ENCODE measurements at regions not wholly inside any gene's neighbourhood (a gene's known extent, or its start where the extent isn't known, plus 50 kb on each side); places are given as distances from the start of the nearest gene placed in this dataset.
"Not testable (repeated sequence)": the region's sequence is repeated elsewhere in the genome, so short reads cannot be mapped to it uniquely, and the experiment has no call there.

DNA sequence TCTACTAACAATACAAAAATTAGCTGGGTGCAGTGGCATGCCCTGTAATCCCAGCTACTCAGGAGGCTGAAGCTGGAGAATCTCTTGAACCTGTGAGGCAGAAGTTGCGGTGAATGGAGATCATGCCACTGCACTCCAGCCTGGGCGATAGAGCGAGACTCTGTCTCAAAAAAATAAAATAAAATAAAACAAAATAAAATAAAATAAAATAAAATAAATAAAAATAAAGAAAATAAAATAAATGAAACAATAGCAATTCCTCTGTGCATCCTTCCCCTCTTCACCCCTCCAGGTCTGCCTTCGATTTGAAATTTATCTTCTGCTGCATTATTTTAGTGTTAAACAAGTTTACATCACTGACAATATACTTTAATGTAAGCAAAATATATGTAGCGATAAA, 63.0 kb upstream of the UXS1 start (continued):
- TF ChIP-seq EZH2 (IDR thresholded peaks at IDR 0.05; ENCODE audit: low read depth, low read length, severe bottlenecking): no peak
- TF ChIP-seq CBX8 (IDR thresholded peaks at IDR 0.05; ENCODE audit: borderline replicate concordance, low read depth, low read length): no peak
- TF ChIP-seq POLR2AphosphoS5 (IDR thresholded peaks at IDR 0.05; ENCODE audit: low read depth, low read length): no peak
- TF ChIP-seq TAF7 (optimal IDR thresholded peaks at IDR 0.05; ENCODE audit: borderline replicate concordance, low read depth, low read length): no peak
- no peak for TF ChIP-seq EP300 (IDR thresholded peaks at IDR 0.05; ENCODE audit: borderline replicate concordance in 1 of 2, low read depth in 2 of 2, low read length in 2 of 2)
- TF ChIP-seq POU5F1 (IDR thresholded peaks at IDR 0.05; ENCODE audit: low read depth, low read length): no peak
- no peak for TF ChIP-seq ASH2L (IDR thresholded peaks at IDR 0.05; ENCODE audit: low read length)

DNA sequence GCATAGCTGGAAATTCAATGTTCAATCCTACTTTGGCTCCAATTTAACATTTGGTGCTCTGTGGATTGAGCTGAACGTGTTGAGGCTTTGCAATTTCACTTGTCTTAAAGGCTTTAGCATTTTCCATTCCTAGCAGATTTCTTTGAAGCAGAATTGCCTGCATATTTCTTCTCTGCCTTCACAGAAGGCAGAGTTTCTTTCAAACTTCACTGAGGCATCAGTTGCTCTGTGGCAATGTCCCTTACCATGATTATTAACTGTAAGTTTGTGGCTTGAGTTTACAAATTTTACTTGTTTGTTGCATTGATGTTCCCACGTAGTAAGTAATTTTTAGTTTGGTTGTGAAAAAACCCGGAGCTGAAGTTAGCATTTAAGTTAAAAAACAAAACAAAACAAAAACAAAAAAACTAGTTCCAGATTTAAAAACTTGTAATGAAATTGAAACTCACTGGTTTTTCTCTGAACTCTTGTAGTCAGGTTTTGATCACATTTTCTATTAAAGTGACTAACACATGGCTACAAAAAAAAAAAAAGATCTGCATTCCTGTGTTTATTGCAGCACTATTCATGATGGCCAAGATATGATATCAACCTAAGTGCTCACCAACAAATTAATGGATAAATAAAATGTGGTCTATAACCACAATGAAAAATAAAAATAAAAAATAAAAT, 55.2 kb upstream of the UXS1 start:
- H3K18ac ChIP-seq (ENCODE audit: extremely low read depth, low read length); H3K79me1 ChIP-seq (ENCODE audit: low read depth, low read length); H4K20me1 ChIP-seq (replicated peaks in 1 of 2; ENCODE audit: control insufficient read depth in 1 of 2, insufficient read depth in 2 of 2, low read length in 2 of 2); DNase-seq (ENCODE audit: low read depth in 1 of 2, low spot score in 2 of 2); H2AK5ac ChIP-seq (ENCODE audit: low read depth, low read length); H3K14ac ChIP-seq (ENCODE audit: insufficient read length); H3K79me2 ChIP-seq (ENCODE audit: control insufficient read depth in 1 of 2, insufficient read depth in 2 of 2, low read length in 2 of 2); FAIRE-seq; H3K4me1 ChIP-seq (replicated peaks in 1 of 4; ENCODE audit: control insufficient read depth in 3 of 4, insufficient read depth in 4 of 4, low read length in 3 of 4); H3K27ac ChIP-seq (ENCODE audit: low read depth, low read length); H3K4me3 ChIP-seq (ENCODE audit: extremely low read depth in 1 of 4, insufficient read depth in 2 of 4, low read depth in 3 of 4, low read length in 4 of 4); H3K23ac ChIP-seq (ENCODE audit: insufficient read length); H2BK120ac ChIP-seq (replicated peaks; ENCODE audit: low read depth, low read length); H3K4me2 ChIP-seq (ENCODE audit: insufficient read depth in 1 of 2, low read depth in 2 of 2, low read length in 2 of 2); H2BK15ac ChIP-seq (ENCODE audit: low read length); H4K5ac ChIP-seq (ENCODE audit: insufficient read length, low read depth, low read length); H2AFZ ChIP-seq (ENCODE audit: low read length); H2BK5ac ChIP-seq (ENCODE audit: low read depth, low read length); H3K9ac ChIP-seq (replicated peaks in 1 of 4; ENCODE audit: extremely low read depth in 1 of 4, low read depth in 3 of 4, low read length in 3 of 4); H3K9me3 ChIP-seq (ENCODE audit: insufficient read depth in 2 of 2, low read depth in 1 of 2, low read length in 1 of 2); H3K56ac ChIP-seq (replicated peaks; ENCODE audit: insufficient read length, low read depth, low read length); POLR2A ChIA-PET (ENCODE audit: partially characterized antibody); H4K8ac ChIP-seq (ENCODE audit: extremely low read depth, insufficient read depth, low read length); H2BK20ac ChIP-seq (ENCODE audit: low read length); H2BK12ac ChIP-seq (ENCODE audit: low read depth, low read length); H4K91ac ChIP-seq (replicated peaks; ENCODE audit: insufficient read length, low read length); H3K23me2 ChIP-seq (ENCODE audit: low read depth, low read length); H3K4ac ChIP-seq (replicated peaks; ENCODE audit: insufficient read length, low read depth, low read length); H3K36me3 ChIP-seq (ENCODE audit: control insufficient read depth in 2 of 4, insufficient read depth in 4 of 4, low read length in 3 of 4); H3K27me3 ChIP-seq (replicated peaks in 1 of 4; ENCODE audit: control insufficient read depth in 3 of 4, extremely low read depth in 1 of 4, insufficient read depth in 3 of 4, low read length in 3 of 4): not testable (repeated sequence)
- CTCF ChIA-PET (ENCODE audit: partially characterized antibody): interaction anchor here (1.4 to 1.7 kb wide), 2 partner anchors 144 to 288 kb away, joined by 3 to 5 read pairs; no protein-coding TSS in a partner anchor
- WGBS, 2 experiments (ENCODE audit: extremely low coverage in 1 of 2, insufficient coverage in 1 of 2, insufficient read length in 1 of 2, insufficient replicate concordance in 2 of 2, low coverage in 1 of 2, low lambda C conversion rate in 2 of 2, missing lambda C conversion rate in 1 of 2): 85% methylated on average over 3 of the region's 3 CpGs; no CpG with 5 or more reads in 1 of the 2 experiments
